Upper lobe of right lung (tissue), 1 donor: ENCODE measurements at regions not wholly inside any gene's neighbourhood (a gene's known extent, or its start where the extent isn't known, plus 50 kb on each side); places are given as distances from the start of the nearest gene placed in this dataset.

Experiments
- ATAC-seq: fragments of 200-7000 bp; cut with Tn5 transposase; one replicate; pipeline ENCODE4 v1.9.1; 2020; ENCODE audit warnings: mild to moderate bottlenecking, moderate library complexity
- DNase-seq: peaks from one replicate; pipeline ENCODE4 v3.0.0-alpha.2; 2020
- H3K27ac ChIP-seq: fragments of 200-600 bp; one replicate; pipeline ENCODE4 v1.8.0; 2022
- H3K27me3 ChIP-seq: fragments of 200-600 bp; one replicate; pipeline ENCODE4 v1.8.0; 2022; ENCODE audit warnings: mild to moderate bottlenecking
- H3K36me3 ChIP-seq: fragments of 200-600 bp; one replicate; pipeline ENCODE4 v1.8.0; 2022
- H3K4me1 ChIP-seq: fragments of 200-600 bp; one replicate; pipeline ENCODE4 v1.8.0; 2022
- H3K4me3 ChIP-seq: fragments of 200-600 bp; one replicate; pipeline ENCODE4 v1.8.0; 2022; ENCODE audit warnings: mild to moderate bottlenecking
- H3K9me3 ChIP-seq: fragments of 200-600 bp; one replicate; pipeline ENCODE4 v1.8.0; 2022
- CTCF ChIP-seq: fragments of 200-600 bp; IDR thresholded peaks from one replicate; pipeline ENCODE4 v1.8.0; 2022; ENCODE audit warnings: antibody characterized with exemption
- intact Hi-C: fragments of 100-400 bp; cut with DNase I; formaldehyde crosslinking; loops from one replicate; pipeline ENCODE4 v1.11.0; 2022
- donor health status: DM: no; HTN: yes; CAD: no; lungs with severe emphysema.

GRCh38 chr11:80331694-80332093 is 890.9 kb upstream of the TENM4 start:
- TF ChIP-seq CTCF, result no peak
- Histone ChIP-seq H3K4me3 (no peak overlapping the region), H3K27me3 (no peaks in the 10 kb centered on the region), H3K4me1 (no peaks in the 10 kb centered on the region), H3K27ac (no peak overlapping the region), H3K9me3 (no peaks in the 10 kb centered on the region), H3K36me3 (no peaks in the 10 kb centered on the region)
- no peak for DNase-seq
- intact Hi-C loops, result no loop called here
- ATAC-seq, result no peak

DNA sequence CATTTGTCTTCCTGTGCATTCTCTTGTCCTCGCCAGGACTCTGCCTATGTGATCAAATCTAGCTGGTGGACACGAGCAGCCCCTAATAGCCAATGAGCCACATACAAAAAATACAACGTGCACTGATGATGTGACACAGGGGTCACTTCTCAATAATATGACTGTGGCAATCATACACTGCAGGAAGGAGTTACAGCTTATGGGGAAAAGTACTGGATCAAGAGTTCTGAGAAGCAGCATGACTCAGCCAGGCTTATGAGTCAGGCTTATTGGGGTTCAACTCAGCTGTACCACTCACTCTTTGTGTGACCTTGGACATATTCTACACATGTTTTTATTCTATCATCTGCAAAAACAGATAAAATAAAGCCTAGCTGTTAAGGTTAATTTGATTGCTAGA is 889.4 kb upstream of the TENM4 start:
- ATAC-seq, result no peak
- H3K9me3 ChIP-seq, result no peaks in the 10 kb centered on the region
- intact Hi-C loops, result no loop called here
- H3K27ac ChIP-seq, result no peak overlapping the region
- H3K4me3 ChIP-seq, result no peak overlapping the region
- H3K27me3 ChIP-seq, result no peaks in the 10 kb centered on the region
- no peak for TF ChIP-seq CTCF
- DNase-seq, result no peak
- H3K4me1 ChIP-seq, result no peaks in the 10 kb centered on the region
- H3K36me3 ChIP-seq, result no peaks in the 10 kb centered on the region

- no peak for TF ChIP-seq CTCF
- no peak for ATAC-seq
- H3K36me3 ChIP-seq, result no peaks in the 10 kb centered on the region
- DNase-seq, result no peak
- no peaks in the 10 kb centered on the region for H3K4me1 ChIP-seq
- H3K9me3 ChIP-seq, result no peaks in the 10 kb centered on the region
- H3K27me3 ChIP-seq, result no peaks in the 10 kb centered on the region
- no peak overlapping the region for H3K27ac ChIP-seq
- no peak overlapping the region for H3K4me3 ChIP-seq
- intact Hi-C loops, result no loop called here
Measured at GRCh38 chr11:80328774-80329173, 887.9 kb upstream of the TENM4 start.

- Histone ChIP-seq H3K9me3 (no peaks in the 10 kb centered on the region), H3K27me3 (no peaks in the 10 kb centered on the region), H3K4me3 (no peak overlapping the region), H3K27ac (no peak overlapping the region), H3K36me3 (no peaks in the 10 kb centered on the region), H3K4me1 (no peaks in the 10 kb centered on the region)
- no peak for DNase-seq
- TF ChIP-seq CTCF, result no peak
- no peak for ATAC-seq
- intact Hi-C loops, result no loop called here
Measured at GRCh38 chr11:80327956-80328614, 887.3 kb upstream of the TENM4 start.

DNA sequence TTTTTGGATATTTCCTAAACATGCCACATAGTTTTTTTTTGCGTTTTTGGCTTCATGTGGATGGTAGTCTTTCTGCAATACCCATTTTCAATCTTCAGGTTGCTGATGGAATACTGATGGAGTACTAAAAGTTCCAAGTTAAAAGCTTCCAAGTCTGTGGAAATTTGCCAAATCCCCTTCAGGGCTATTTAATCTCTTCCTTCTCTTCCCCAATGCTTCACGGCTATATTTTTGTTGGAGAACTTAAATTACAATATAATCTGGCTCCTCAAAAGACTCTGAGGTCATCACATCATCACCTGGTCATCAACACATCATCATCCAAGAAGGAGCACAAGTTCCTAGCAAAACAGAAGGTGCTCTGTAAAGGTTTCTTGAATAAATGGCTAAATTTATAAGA is 881.0 kb upstream of the TENM4 start:
- no peaks in the 10 kb centered on the region for H3K27me3 ChIP-seq
- TF ChIP-seq CTCF, result no peak
- DNase-seq (no peak), ATAC-seq (no peak)
- H3K4me3 ChIP-seq, result no peak overlapping the region
- intact Hi-C loops, result no loop called here
- no peaks in the 10 kb centered on the region for H3K9me3 ChIP-seq
- no peaks in the 10 kb centered on the region for H3K36me3 ChIP-seq
- H3K27ac ChIP-seq, result no peak overlapping the region
- no peaks in the 10 kb centered on the region for H3K4me1 ChIP-seq

- no peak for TF ChIP-seq CTCF
- Histone ChIP-seq H3K27ac (no peak overlapping the region), H3K4me3 (no peak overlapping the region), H3K4me1 (no peaks in the 10 kb centered on the region), H3K27me3 (no peaks in the 10 kb centered on the region), H3K9me3 (no peaks in the 10 kb centered on the region), H3K36me3 (no peaks in the 10 kb centered on the region)
- intact Hi-C loops, result no loop called here
- DNase-seq (no peak), ATAC-seq (no peak)
Measured at GRCh38 chr11:80320765-80321164, 879.9 kb upstream of the TENM4 start.
